OCI-LY7 (cell line): ENCODE measurements at regions not wholly inside any gene's neighbourhood (a gene's known extent, or its start where the extent isn't known, plus 50 kb on each side); places are given as distances from the start of the nearest gene placed in this dataset.

Experiments
- CTCF ChIP-seq: fragments of 200-600 bp; sonication (generic); conservative IDR thresholded peaks from 2 replicates; pipeline ENCODE4 v1.5.1; 2014; ENCODE audit warnings: mild to moderate bottlenecking, antibody characterized with exemption, low read length, moderate library complexity, mixed read lengths
- EZH2phosphoT487 ChIP-seq: fragments of 200-600 bp; sonication (generic); IDR thresholded peaks from 2 replicates; pipeline ENCODE4 v1.6.1; 2018; ENCODE audit warnings: low read depth, borderline replicate concordance, mild to moderate bottlenecking, mixed run types, antibody characterized with exemption, low read length, moderate library complexity, mixed read lengths

DNA sequence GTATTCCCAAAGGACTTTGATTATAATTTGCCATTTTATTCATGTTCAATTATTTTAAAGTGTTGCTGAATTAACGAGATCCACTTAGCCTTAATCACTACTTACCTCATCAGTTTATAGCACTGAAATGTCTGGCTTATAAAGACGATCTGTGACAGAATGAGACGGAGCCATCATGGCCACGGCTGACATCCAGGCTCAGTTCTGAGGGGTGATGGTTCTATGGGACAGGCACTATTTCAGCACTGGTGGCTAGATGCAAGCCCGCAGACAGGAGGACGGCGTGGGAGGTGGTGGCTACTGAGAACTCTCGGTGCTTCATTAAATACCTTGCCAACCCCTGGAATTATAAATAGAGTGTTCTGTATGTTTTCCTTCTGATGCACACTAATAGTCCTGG, 1084.2 kb upstream of the TENM3 start:
- TF ChIP-seq CTCF: no peak
- TF ChIP-seq EZH2phosphoT487: no peak
